Choroid plexus epithelial cell (primary cell): ENCODE measurements at regions not wholly inside any gene's neighbourhood (a gene's known extent, or its start where the extent isn't known, plus 50 kb on each side); places are given as distances from the start of the nearest gene placed in this dataset.

Experiments
- DNase-seq: peaks from one replicate; pipeline ENCODE4 v3.0.0-alpha.2; 2010; ENCODE audit warnings: low read depth
- H3K4me3 ChIP-seq: 2 replicates; pipeline ENCODE4 v1.5.1; 2011; ENCODE audit warnings: low read depth, mild to moderate bottlenecking, control low read depth, low read length, moderate library complexity
- TF ChIP-seq, protein P1 (sequence below): conservative IDR thresholded peaks from 2 replicates; pipeline ENCODE4 v1.5.1; 2011; ENCODE audit warnings: low read depth, mild to moderate bottlenecking, control low read depth, inconsistent platforms, low read length, moderate library complexity

DNA sequence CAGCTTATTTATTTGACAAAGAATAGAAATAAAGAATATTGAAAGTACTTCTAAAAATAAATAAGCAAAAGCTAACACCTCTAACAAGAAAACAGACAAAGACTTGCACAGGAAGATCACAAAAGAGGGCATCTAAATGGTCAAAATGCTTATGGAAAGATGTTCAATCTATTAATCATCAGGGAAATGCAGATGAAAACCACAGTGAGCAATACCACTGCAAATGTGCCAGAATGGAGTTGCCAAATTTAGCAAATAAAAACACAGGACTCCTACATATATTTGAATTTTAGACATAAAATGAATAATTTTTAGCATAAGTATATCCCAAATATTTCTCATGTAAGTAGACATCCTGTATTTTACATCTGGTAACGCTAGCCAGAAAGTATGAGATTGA, 56.1 kb upstream of the HPGD start:
- DNase-seq = peak; percentile 73
- no peak overlapping the region for H3K4me3 ChIP-seq
- TF ChIP-seq, protein P1, sequence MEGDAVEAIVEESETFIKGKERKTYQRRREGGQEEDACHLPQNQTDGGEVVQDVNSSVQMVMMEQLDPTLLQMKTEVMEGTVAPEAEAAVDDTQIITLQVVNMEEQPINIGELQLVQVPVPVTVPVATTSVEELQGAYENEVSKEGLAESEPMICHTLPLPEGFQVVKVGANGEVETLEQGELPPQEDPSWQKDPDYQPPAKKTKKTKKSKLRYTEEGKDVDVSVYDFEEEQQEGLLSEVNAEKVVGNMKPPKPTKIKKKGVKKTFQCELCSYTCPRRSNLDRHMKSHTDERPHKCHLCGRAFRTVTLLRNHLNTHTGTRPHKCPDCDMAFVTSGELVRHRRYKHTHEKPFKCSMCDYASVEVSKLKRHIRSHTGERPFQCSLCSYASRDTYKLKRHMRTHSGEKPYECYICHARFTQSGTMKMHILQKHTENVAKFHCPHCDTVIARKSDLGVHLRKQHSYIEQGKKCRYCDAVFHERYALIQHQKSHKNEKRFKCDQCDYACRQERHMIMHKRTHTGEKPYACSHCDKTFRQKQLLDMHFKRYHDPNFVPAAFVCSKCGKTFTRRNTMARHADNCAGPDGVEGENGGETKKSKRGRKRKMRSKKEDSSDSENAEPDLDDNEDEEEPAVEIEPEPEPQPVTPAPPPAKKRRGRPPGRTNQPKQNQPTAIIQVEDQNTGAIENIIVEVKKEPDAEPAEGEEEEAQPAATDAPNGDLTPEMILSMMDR = no peak

DNA sequence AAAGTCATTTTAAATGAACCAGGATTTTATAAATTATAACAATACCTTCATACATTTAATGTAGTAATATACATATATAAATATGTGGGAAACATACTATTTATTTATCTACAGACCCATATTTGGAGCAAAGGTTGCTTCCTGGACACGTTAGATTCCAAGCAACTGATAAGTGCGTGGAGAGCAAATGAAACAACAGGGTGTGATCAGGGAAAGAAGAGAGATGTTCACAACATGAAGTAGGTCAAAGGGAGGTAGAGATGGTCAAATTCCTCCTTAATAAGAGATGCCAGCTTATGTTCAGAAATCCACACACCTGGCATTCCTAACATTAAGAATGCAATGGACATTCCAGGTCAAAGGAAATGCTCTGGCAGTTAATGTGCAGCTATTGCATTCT, 53.1 kb upstream of the HPGD start:
- no peak overlapping the region for H3K4me3 ChIP-seq
- no peak for DNase-seq
- TF ChIP-seq, protein P1 = no peak
